H1 (cell line): ENCODE measurements at regions not wholly inside any gene's neighbourhood (a gene's known extent, or its start where the extent isn't known, plus 50 kb on each side); places are given as distances from the start of the nearest gene placed in this dataset.

Experiments
- ATF2 ChIP-seq: IDR thresholded peaks from 2 replicates; pipeline ENCODE4 v1.6.1; 2012; ENCODE audit warnings: low read length, inconsistent platforms
- BACH1 ChIP-seq: IDR thresholded peaks from 2 replicates; pipeline ENCODE4 v1.6.1; 2012; ENCODE audit warnings: low read length, improper control_type of control experiment
- EP300 ChIP-seq, 2 experiments: IDR thresholded peaks; 1 replicate in 1 of 2; 2 replicates in 1 of 2; pipeline ENCODE4 v1.6.1; 2011 to 2012; ENCODE audit warnings: low read depth in 2 of 2, low read length in 2 of 2, mild to moderate bottlenecking in 2 of 2, borderline replicate concordance in 1 of 2, inconsistent platforms in 1 of 2, moderate library complexity in 1 of 2
- SP2 ChIP-seq: IDR thresholded peaks from 2 replicates; pipeline ENCODE4 v1.6.1; 2012; ENCODE audit warnings: mild to moderate bottlenecking, low read length, inconsistent platforms
- ZNF274 ChIP-seq: IDR thresholded peaks from 2 replicates; pipeline ENCODE4 v1.7.0; 2012; ENCODE audit warnings: low read length, borderline replicate concordance; ENCODE audit errors: extremely low read depth

- TF ChIP-seq ATF2: no peak
- no peak for TF ChIP-seq BACH1
- no peak for TF ChIP-seq EP300 (IDR thresholded peaks at IDR 0.05; ENCODE audit: borderline replicate concordance in 1 of 2, low read depth in 2 of 2, low read length in 2 of 2)
- TF ChIP-seq SP2: no peak
- TF ChIP-seq ZNF274: no peak
These were observed 118.7 kb upstream of the GJE1 start (continued) for GRCh38 chr6:142013875-142014495.
